ENCODE measurements at regions not wholly inside any gene's neighbourhood (a gene's known extent, or its start where the extent isn't known, plus 50 kb on each side); places are given as distances from the start of the nearest gene placed in this dataset.

DNA sequence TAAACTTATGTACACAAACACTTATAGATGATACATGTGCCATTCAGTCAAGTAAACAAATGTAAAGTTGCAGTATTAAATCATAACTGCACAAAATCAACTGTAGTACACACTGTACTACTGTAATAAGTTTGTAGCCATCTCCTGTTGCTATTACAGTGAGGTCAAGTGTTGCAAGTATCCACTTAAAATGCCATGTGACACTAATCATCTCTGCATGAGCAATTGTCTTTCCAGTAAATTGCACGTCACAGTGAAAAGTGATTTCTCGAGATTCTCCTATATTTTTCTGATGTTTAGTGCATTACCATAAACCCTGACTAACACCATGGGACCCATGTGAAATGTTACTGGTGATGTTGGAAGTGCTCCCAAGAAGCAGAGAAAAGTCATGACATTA, 293.3 kb upstream of the SP4 start:
- no peaks in the 10 kb centered on the region for H3F3A ChIP-seq (ENCODE audit: low read length, unreplicated experiment)
- ChIA-PET CTCF (no interaction called here), POLR2A (ENCODE audit: unreplicated experiment) (no interaction called here)
- no peaks in the 10 kb centered on the region for H3K4me1 ChIP-seq (ENCODE audit: insufficient read depth, low read length)
- no peaks in the 10 kb centered on the region for H3K36me3 ChIP-seq (ENCODE audit: low read depth, low read length)
- no peak for ATAC-seq
- no peaks in the 10 kb centered on the region for H3K79me2 ChIP-seq (ENCODE audit: low read length)
- no peaks in the 10 kb centered on the region for H3K9me3 ChIP-seq (ENCODE audit: low read length)
- no peaks in the 10 kb centered on the region for H4K20me1 ChIP-seq (ENCODE audit: low read length)
- intact Hi-C loops (cut with micrococcal nuclease) = no loop called here
- no peak overlapping the region for H3K4me2 ChIP-seq (ENCODE audit: low read length)
- no peak overlapping the region for H3K27ac ChIP-seq (ENCODE audit: low read length)
- H2AFZ ChIP-seq (ENCODE audit: low read length) = no peak overlapping the region
- H3K4me3 ChIP-seq (ENCODE audit: low read length) = no peak overlapping the region
- no peak overlapping the region for H3K9ac ChIP-seq (ENCODE audit: low read length)
- DNase-seq = no peak
- BruUV-seq (replicated peaks) = no TSS peak
- H3K27me3 ChIP-seq (ENCODE audit: low read length) = no peaks in the 10 kb centered on the region
- no peak for TF ChIP-seq EZH2 (IDR thresholded peaks at IDR 0.05; ENCODE audit: low read length, unreplicated experiment)
- TF ChIP-seq, protein P1, sequence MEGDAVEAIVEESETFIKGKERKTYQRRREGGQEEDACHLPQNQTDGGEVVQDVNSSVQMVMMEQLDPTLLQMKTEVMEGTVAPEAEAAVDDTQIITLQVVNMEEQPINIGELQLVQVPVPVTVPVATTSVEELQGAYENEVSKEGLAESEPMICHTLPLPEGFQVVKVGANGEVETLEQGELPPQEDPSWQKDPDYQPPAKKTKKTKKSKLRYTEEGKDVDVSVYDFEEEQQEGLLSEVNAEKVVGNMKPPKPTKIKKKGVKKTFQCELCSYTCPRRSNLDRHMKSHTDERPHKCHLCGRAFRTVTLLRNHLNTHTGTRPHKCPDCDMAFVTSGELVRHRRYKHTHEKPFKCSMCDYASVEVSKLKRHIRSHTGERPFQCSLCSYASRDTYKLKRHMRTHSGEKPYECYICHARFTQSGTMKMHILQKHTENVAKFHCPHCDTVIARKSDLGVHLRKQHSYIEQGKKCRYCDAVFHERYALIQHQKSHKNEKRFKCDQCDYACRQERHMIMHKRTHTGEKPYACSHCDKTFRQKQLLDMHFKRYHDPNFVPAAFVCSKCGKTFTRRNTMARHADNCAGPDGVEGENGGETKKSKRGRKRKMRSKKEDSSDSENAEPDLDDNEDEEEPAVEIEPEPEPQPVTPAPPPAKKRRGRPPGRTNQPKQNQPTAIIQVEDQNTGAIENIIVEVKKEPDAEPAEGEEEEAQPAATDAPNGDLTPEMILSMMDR (conservative IDR thresholded peaks at IDR 0.05; ENCODE audit: low read depth, low read length) = no peak
- TF ChIP-seq EZH2phosphoT487 (IDR thresholded peaks at IDR 0.05; ENCODE audit: borderline replicate concordance, low read length) = no peak
- no peaks in the 10 kb centered on the region for H3K9me2 ChIP-seq (replicated peaks; ENCODE audit: low read length)

DNA sequence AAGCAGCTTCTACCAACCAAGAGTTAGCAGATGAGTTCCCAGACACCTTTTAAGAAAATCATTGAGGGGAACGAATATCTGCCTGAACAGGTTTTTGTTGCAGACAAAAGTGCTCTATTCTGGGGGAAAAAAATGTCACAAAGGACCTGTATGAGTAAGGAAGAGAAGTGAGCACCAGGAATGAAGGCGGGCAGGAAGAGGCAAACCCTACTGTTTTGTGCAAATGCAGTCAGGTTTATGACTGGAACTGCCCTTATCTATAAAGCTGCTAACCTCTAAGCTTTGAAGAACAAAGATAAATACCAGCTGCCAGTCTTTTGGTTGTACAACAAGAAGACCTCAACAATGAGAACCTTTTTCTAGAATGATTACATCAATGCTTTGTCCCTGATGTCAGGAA, 292.4 kb upstream of the SP4 start:
- Histone ChIP-seq H4K20me1 (ENCODE audit: low read length) (no peaks in the 10 kb centered on the region), H3K27me3 (ENCODE audit: low read length) (no peaks in the 10 kb centered on the region), H3K9me3 (ENCODE audit: low read length) (no peaks in the 10 kb centered on the region), H3K4me2 (ENCODE audit: low read length) (no peak overlapping the region), H2AFZ (ENCODE audit: low read length) (no peak overlapping the region), H3K4me1 (ENCODE audit: insufficient read depth, low read length) (peaks cover 7% of the 10 kb centered on the region), H3K9ac (ENCODE audit: low read length) (no peak overlapping the region), H3K27ac (ENCODE audit: low read length) (no peak overlapping the region), H3K4me3 (ENCODE audit: low read length) (no peak overlapping the region), H3K36me3 (ENCODE audit: low read depth, low read length) (no peaks in the 10 kb centered on the region), H3F3A (ENCODE audit: low read length, unreplicated experiment) (no peaks in the 10 kb centered on the region), H3K79me2 (ENCODE audit: low read length) (no peaks in the 10 kb centered on the region), H3K9me2 (replicated peaks; ENCODE audit: low read length) (no peaks in the 10 kb centered on the region)
- ChIA-PET POLR2A (ENCODE audit: unreplicated experiment) (no interaction called here), CTCF (no interaction called here)
- TF ChIP-seq, protein P1 (conservative IDR thresholded peaks at IDR 0.05; ENCODE audit: low read depth, low read length) = no peak
- TF ChIP-seq EZH2phosphoT487 (IDR thresholded peaks at IDR 0.05; ENCODE audit: borderline replicate concordance, low read length) (no peak), EZH2 (IDR thresholded peaks at IDR 0.05; ENCODE audit: low read length, unreplicated experiment) (no peak)
- ATAC-seq (no peak), DNase-seq (no peak)
- no TSS peak for BruUV-seq (replicated peaks)
- intact Hi-C loops (cut with micrococcal nuclease) = no loop called here

DNA sequence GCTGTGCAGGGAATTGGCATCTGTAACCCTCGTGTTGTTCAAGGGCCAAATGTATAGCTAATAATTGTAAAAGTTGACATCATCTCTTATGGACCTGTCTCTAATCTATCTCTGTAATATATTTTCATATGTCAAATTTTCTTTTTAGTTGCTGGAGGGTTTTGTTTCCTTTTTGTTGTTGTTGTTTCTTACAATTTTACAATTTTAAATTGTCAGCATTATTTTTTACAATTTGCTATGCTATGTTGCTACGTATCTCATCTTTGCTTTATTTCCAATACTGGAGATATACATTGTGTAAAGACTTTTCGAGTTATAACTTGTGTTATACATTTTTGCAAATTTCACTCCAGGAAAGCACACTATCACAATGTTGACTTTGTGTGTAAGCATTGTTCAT, 290.2 kb upstream of the SP4 start:
- no peaks in the 10 kb centered on the region for H4K20me1 ChIP-seq (ENCODE audit: low read length)
- no peak for ATAC-seq
- no TSS peak for BruUV-seq (replicated peaks)
- intact Hi-C loops (cut with micrococcal nuclease) = no loop called here
- H3K9me2 ChIP-seq (replicated peaks; ENCODE audit: low read length) = no peaks in the 10 kb centered on the region
- H3K4me1 ChIP-seq (ENCODE audit: insufficient read depth, low read length) = peaks cover 28% of the 10 kb centered on the region
- H3K4me3 ChIP-seq (ENCODE audit: low read length) = no peak overlapping the region
- no peaks in the 10 kb centered on the region for H3F3A ChIP-seq (ENCODE audit: low read length, unreplicated experiment)
- no peaks in the 10 kb centered on the region for H3K27me3 ChIP-seq (ENCODE audit: low read length)
- ChIA-PET POLR2A (ENCODE audit: unreplicated experiment) (no interaction called here), CTCF (no interaction called here)
- no peaks in the 10 kb centered on the region for H3K36me3 ChIP-seq (ENCODE audit: low read depth, low read length)
- no peaks in the 10 kb centered on the region for H3K9me3 ChIP-seq (ENCODE audit: low read length)
- no peak for DNase-seq
- no peak overlapping the region for H2AFZ ChIP-seq (ENCODE audit: low read length)
- no peak for TF ChIP-seq EZH2 (IDR thresholded peaks at IDR 0.05; ENCODE audit: low read length, unreplicated experiment)
- TF ChIP-seq, protein P1 (conservative IDR thresholded peaks at IDR 0.05; ENCODE audit: low read depth, low read length) = no peak
- no peak for TF ChIP-seq EZH2phosphoT487 (IDR thresholded peaks at IDR 0.05; ENCODE audit: borderline replicate concordance, low read length)
- no peaks in the 10 kb centered on the region for H3K79me2 ChIP-seq (ENCODE audit: low read length)
- no peak overlapping the region for H3K9ac ChIP-seq (ENCODE audit: low read length)
- H3K4me2 ChIP-seq (ENCODE audit: low read length) = no peak overlapping the region
- H3K27ac ChIP-seq (ENCODE audit: low read length) = no peak overlapping the region
